ENCODE measurements at regions not wholly inside any gene's neighbourhood (a gene's known extent, or its start where the extent isn't known, plus 50 kb on each side); places are given as distances from the start of the nearest gene placed in this dataset.

DNA sequence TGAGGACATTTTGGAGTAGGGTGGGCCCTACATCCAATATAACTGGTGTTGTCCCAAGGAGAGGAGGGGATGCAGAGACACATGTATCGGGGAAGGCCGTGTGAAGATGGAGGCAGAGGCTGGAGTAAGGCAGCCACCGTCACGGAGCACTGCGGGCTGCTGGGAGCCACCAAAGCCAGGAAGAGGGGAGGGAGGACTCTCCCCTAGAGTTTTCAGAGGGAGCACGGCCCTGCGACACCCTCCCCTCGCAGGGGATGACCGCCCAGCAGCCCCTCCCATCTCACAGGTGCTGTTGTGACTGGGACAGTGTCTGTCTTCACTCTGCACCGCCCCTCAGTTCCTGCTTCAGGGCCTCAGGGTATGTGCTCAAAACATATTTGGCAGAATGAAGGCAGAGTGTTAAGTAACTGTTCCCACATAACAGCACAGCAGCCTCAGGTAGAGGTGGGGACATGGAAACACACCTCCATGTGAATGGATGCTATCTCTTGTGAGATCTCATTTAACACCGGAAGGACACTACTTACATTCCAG is 82.2 kb downstream of the RBFOX3 start:
- peaks cover 0 to 5% (median 0%) of the 10 kb centered on the region in 11 experiments; a peak in 3 of 22 replicates for H3K27me3 ChIP-seq
- H3K4me1 ChIP-seq: peaks cover 0 to 17% (median 10%) of the 10 kb centered on the region in 10 experiments; a peak in 13 of 20 replicates
- no peaks in the 10 kb centered on the region for H3K36me3 ChIP-seq
- no peak for TF ChIP-seq Cebpa-rat (IDR thresholded peaks at IDR 0.05)
- H3K9ac ChIP-seq: no peak overlapping the region
- H3K27ac ChIP-seq: no peak overlapping the region
- H3K4me3 ChIP-seq: no peak overlapping the region
- peak overlapping the region in 2 of 11 experiments; percentile 45 to 65; a peak in 1 of 22 replicates for H3K4me2 ChIP-seq
- peaks cover 0 to 14% (median 4%) of the 10 kb centered on the region in 11 experiments; a peak in 8 of 22 replicates for H3K9me3 ChIP-seq (replicated peaks in 1 of 11)
- no peaks in the 10 kb centered on the region; a peak in 2 of 22 replicates for H4K20me1 ChIP-seq

DNA sequence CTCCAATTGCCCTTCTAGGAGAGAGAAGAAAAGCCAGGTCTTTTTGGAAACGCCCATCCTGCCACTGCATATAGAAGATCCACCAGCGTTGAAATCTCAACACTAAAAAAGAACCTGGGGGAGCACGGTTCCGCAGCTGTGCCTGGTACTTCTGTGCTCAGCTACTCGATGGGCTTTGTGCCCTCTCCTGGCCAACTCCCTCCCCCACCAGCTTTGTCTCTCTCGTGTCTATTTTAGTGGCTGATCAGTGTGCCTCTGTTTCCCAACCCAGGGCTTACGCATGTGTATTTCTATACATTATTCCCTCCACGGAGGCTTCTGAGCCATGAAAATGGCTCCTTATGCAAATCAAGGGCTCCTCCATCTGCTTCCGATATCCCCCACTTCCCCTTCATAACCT is 83.5 kb downstream of the RBFOX3 start:
- Histone ChIP-seq H4K20me1 (no peaks in the 10 kb centered on the region; a peak in 2 of 22 replicates), H3K9ac (no peak overlapping the region), H3K4me3 (no peak overlapping the region), H3K4me2 (no peak overlapping the region), H3K4me1 (peaks cover 0 to 17% (median 10%) of the 10 kb centered on the region in 10 experiments; a peak in 13 of 20 replicates), H3K36me3 (no peaks in the 10 kb centered on the region), H3K9me3 (replicated peaks in 1 of 11) (peaks cover 0 to 14% (median 4%) of the 10 kb centered on the region in 11 experiments; a peak in 8 of 22 replicates), H3K27me3 (peaks cover 0 to 7% (median 0%) of the 10 kb centered on the region in 11 experiments; a peak in 3 of 22 replicates), H3K27ac (no peak overlapping the region)
- TF ChIP-seq Cebpa-rat (IDR thresholded peaks at IDR 0.05): no peak

DNA sequence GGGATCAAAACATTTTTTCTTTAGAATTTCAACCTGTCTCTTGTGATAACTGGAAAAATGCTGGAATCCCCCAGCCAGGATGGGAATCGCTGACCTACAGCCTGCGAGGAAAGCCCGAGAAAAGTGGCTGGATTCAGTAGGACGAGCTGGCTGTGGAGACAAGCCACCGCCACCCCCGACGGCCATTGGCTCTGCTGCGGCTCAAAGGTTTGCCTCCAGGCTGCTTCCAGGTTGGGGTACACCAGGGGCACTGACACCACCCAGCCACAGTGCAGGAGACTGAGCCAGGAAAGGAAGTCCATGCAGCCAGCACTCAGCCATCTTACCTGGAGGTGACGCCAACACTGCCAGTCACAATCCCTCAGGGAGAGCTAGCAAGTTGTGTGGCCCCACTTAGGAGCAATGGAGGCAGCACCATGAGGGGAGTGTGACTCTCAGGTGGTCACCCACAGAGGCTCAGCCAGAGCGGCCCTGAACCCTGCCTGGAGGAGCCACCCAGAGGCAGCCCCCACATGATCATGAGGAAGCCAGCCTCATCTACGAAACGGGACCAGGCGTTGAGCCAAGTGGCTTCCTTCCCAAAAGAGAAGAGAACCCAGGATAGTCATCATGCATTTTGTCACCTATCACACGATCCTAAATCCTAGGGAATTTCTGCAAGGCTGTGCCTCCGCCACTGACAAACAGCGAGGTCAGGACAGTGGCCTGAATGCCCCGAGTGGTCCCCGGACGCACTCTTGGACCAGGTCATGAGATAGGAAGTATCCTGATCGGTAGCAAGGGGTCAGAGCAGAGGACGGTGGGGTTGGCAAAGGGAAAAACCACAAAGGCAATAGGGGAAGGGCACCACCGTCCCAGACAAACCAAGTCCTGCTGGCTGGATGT is 84.8 kb downstream of the RBFOX3 start:
- Histone ChIP-seq H3K27me3 (peaks cover 0 to 7% (median 0%) of the 10 kb centered on the region in 11 experiments; a peak in 3 of 22 replicates), H3K9ac (no peak overlapping the region), H3K27ac (no peak overlapping the region), H3K9me3 (replicated peaks in 1 of 11) (peaks cover 0 to 14% (median 4%) of the 10 kb centered on the region in 11 experiments; a peak in 8 of 22 replicates), H3K4me2 (no peak overlapping the region), H3K36me3 (no peaks in the 10 kb centered on the region), H3K4me3 (no peak overlapping the region), H3K4me1 (peaks cover 0 to 13% (median 9%) of the 10 kb centered on the region in 10 experiments; a peak in 13 of 20 replicates), H4K20me1 (peaks cover 0 to under 1% (median 0%) of the 10 kb centered on the region in 11 experiments; a peak in 1 of 22 replicates)
- TF ChIP-seq Cebpa-rat (IDR thresholded peaks at IDR 0.05): no peak

DNA sequence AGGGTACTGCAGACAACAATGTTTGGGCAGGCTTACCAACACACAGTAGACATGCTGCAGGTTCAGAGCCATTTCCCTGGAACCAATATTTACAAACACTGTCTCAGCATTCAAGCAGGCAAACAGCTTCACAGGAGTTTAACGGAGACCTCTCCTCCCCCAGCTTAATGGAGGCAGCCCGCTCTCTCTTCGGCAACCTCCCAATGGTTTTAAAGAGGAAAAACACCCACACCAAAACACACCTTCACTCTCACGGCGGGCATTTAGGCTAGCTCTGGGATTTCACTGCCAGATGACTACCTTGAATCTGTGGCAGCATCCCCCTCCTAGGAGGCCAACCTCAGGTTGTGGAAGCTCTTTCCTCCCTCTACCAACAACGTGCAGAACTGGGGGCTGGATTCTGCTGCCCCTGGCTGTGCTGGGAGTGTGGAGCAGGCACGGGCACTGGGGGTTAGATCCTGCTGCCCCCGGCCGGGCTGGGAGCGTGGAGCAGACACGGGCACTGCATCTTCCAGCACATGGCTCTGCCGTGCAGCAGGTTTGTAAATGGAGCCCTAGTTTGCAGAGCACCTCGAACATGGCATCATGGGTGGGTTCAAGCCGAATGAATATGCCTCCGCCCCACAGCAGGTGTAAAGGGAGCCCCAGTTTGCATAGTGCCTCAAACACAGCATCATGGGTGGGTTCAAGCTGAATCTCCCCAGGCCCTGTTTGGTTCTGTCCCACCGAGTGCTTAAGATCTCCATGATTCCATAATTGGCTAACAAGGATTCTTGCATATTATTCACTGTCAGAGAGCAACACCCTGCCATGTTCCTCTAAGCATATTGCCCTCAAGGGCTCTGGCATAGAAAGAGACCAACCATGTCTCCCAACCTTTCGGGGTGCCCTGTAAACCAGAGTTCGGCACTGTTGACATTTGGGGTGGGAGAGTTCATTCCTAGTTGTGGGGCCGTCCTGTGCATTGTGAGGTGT is 86.4 kb downstream of the RBFOX3 start:
- H3K4me1 ChIP-seq: peaks cover 0 to 9% (median 4%) of the 10 kb centered on the region in 10 experiments; a peak in 13 of 20 replicates
- no peak overlapping the region for H3K27ac ChIP-seq
- no peak overlapping the region for H3K4me3 ChIP-seq
- peaks cover 0 to 8% (median 0%) of the 10 kb centered on the region in 11 experiments; a peak in 3 of 22 replicates for H3K27me3 ChIP-seq
- no peaks in the 10 kb centered on the region for H3K36me3 ChIP-seq
- TF ChIP-seq Cebpa-rat (IDR thresholded peaks at IDR 0.05): no peak
- H4K20me1 ChIP-seq: peaks cover 0 to 14% (median 0%) of the 10 kb centered on the region in 11 experiments; a peak in 3 of 22 replicates
- H3K9ac ChIP-seq: no peak overlapping the region
- H3K4me2 ChIP-seq: no peak overlapping the region
- peaks cover 0 to 14% (median 4%) of the 10 kb centered on the region in 11 experiments; a peak in 8 of 22 replicates for H3K9me3 ChIP-seq (replicated peaks in 1 of 11)

DNA sequence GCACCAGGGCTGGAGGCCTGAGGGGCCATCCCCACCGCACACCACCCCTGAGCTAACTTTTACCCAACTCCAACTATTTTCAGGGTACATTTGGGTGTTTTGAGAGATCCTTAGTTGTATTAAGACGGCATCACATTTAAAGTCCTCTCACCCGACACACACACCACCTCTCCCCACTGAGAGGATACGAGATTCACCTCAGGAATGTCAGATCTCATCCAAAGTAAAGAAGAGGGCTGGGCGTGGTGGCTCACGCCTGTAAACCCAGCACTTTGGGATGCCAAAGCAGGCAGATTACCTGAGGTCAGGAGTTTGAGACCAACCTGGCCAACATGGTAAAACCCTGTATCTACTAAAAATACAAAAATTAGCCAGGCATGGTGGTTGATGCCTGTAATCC is 88.4 kb downstream of the RBFOX3 start:
- H3K36me3 ChIP-seq: no peaks in the 10 kb centered on the region
- H3K9me3 ChIP-seq (replicated peaks in 1 of 11): peaks cover 0 to 1% (median 0%) of the 10 kb centered on the region in 11 experiments; a peak in 1 of 22 replicates
- H3K4me1 ChIP-seq: peaks cover 11 to 19% (median 17%) of the 10 kb centered on the region in 10 experiments
- peaks cover 0 to 22% (median 0%) of the 10 kb centered on the region in 11 experiments; a peak in 3 of 22 replicates for H4K20me1 ChIP-seq
- no peak for TF ChIP-seq Cebpa-rat (IDR thresholded peaks at IDR 0.05)
- H3K27ac ChIP-seq: no peak overlapping the region
- H3K9ac ChIP-seq: no peak overlapping the region
- H3K4me2 ChIP-seq: no peak overlapping the region
- peaks cover 0 to 22% (median 10%) of the 10 kb centered on the region in 11 experiments; a peak in 8 of 22 replicates for H3K27me3 ChIP-seq
- H3K4me3 ChIP-seq: no peak overlapping the region

DNA sequence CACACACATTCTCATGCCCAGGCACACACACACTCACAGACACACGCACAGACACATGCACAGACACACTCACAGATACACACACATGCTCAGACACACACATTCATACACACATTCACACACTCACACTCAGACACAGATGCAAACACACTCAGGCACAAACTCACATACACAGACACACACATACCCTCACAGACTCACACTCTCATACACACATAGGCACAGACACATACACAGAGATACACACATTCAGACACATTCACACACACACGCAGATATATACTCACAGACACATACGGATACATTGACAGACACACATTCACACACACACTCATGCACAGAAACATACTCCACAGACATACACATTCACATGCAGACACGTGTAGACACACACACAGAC is 89.6 kb downstream of the RBFOX3 start:
- Histone ChIP-seq H3K27ac (no peak overlapping the region), H3K9ac (no peak overlapping the region), H3K4me2 (no peak overlapping the region), H4K20me1 (peaks cover 0 to 22% (median 0%) of the 10 kb centered on the region in 11 experiments; a peak in 3 of 22 replicates), H3K9me3 (replicated peaks in 1 of 11) (no peaks in the 10 kb centered on the region), H3K36me3 (no peaks in the 10 kb centered on the region), H3K4me1 (peaks cover 11 to 28% (median 21%) of the 10 kb centered on the region in 10 experiments), H3K4me3 (no peak overlapping the region), H3K27me3 (peaks cover 0 to 22% (median 10%) of the 10 kb centered on the region in 11 experiments; a peak in 8 of 22 replicates)
- no peak for TF ChIP-seq Cebpa-rat (IDR thresholded peaks at IDR 0.05)

DNA sequence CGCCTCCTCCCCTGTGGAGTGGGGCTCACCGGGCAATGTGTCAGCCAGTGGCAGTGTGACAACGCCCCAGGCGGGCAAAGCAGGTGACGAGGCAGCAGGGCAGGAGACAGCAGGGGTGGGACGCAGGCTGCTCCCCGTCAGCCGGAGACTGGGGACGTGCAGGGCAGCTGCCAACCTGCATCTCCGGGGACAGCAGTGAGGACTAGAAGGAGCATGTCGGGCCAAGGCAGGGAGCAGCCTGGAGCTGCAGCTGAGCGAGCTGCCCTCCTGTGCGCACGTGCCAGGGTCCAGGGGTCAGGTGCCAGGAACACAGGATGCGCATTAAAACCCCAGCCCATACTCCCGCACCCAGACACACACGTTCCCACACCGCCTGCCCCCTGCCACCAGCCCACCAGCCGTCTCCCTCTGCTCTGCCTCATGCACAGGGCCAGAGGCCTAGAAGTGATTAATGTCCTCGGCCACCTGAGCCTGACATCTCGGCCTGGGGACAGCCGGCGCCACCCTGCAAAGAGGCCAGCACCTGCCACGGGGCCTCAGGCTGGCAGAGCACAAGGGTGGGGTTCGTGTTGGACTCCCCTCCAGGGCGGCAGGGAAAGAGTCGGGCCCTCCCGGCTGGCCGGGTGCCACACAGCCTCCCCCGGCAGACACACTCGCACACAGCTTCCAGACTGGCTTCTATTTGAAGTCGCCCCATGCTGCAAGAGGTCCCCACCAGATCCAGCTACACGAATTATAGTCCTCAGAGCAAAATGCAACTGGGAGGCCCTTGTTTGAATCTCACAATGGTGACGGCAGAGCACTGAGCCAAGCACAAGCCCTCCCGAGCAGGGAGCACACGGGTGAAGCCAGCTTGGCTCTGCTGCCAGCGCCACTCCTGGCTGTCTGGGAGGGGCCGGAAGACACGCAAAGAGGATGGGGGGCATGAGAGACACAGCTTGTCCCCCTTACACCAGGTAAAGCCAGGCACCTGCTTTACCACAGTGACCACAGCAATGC is 90.4 kb downstream of the RBFOX3 start:
- Histone ChIP-seq H3K4me1 (peaks cover 11 to 35% (median 29%) of the 10 kb centered on the region in 10 experiments), H3K27me3 (peaks cover 0 to 22% (median 10%) of the 10 kb centered on the region in 11 experiments; a peak in 8 of 22 replicates), H3K27ac (no peak overlapping the region), H3K9me3 (replicated peaks in 1 of 11) (no peaks in the 10 kb centered on the region), H3K36me3 (no peaks in the 10 kb centered on the region), H4K20me1 (peaks cover 0 to 22% (median 0%) of the 10 kb centered on the region in 11 experiments; a peak in 3 of 22 replicates), H3K4me2 (no peak overlapping the region), H3K4me3 (no peak overlapping the region), H3K9ac (no peak overlapping the region)
- no peak for TF ChIP-seq Cebpa-rat (IDR thresholded peaks at IDR 0.05)

Measured in BLaER1 treated with 17β-estradiol and CSF1 and Interleukin-3, amounts not matched to agents 10 nM and 100 nM (cell line).